ENCODE measurements at regions not wholly inside any gene's neighbourhood (a gene's known extent, or its start where the extent isn't known, plus 50 kb on each side); places are given as distances from the start of the nearest gene placed in this dataset.

- no peak for TF ChIP-seq CTCF (IDR thresholded peaks at IDR 0.05)
These were observed 186.0 kb upstream of the MMS22L start for GRCh38 chr6:97468981-97469380.

GRCh38 chr6:97469451-97469850, 186.4 kb upstream of the MMS22L start:
- no peak for TF ChIP-seq CTCF (IDR thresholded peaks at IDR 0.05)

GRCh38 chr6:97470322-97470721, 187.3 kb upstream of the MMS22L start:
- TF ChIP-seq CTCF (IDR thresholded peaks at IDR 0.05) = no peak

- TF ChIP-seq CTCF (IDR thresholded peaks at IDR 0.05) = no peak
These were observed 191.0 kb upstream of the MMS22L start for GRCh38 chr6:97473979-97474378.

GRCh38 chr6:97497713-97498331, 214.8 kb upstream of the MMS22L start:
- TF ChIP-seq CTCF (IDR thresholded peaks at IDR 0.05) = peak; percentile 94

GRCh38 chr6:97501853-97502252, 218.8 kb upstream of the MMS22L start:
- peak; percentile 26; the same call in 1 of the 2 replicates for TF ChIP-seq CTCF (IDR thresholded peaks at IDR 0.05)

GRCh38 chr6:97508646-97509045, 225.6 kb upstream of the MMS22L start:
- no peak for TF ChIP-seq CTCF (IDR thresholded peaks at IDR 0.05)

- no peak for TF ChIP-seq CTCF (IDR thresholded peaks at IDR 0.05)
These were observed 241.8 kb upstream of the MMS22L start for GRCh38 chr6:97524811-97525210.
